GM12872 (cell line): ENCODE measurements at regions not wholly inside any gene's neighbourhood (a gene's known extent, or its start where the extent isn't known, plus 50 kb on each side); places are given as distances from the start of the nearest gene placed in this dataset.

Experiments used
- TF ChIP-seq, protein P1 (sequence below): IDR thresholded peaks from 3 replicates; pipeline ENCODE4 v1.5.1; 2011; ENCODE audit warnings: low read depth, mild to moderate bottlenecking, low read length, moderate library complexity; ENCODE audit not compliant: insufficient read depth

DNA sequence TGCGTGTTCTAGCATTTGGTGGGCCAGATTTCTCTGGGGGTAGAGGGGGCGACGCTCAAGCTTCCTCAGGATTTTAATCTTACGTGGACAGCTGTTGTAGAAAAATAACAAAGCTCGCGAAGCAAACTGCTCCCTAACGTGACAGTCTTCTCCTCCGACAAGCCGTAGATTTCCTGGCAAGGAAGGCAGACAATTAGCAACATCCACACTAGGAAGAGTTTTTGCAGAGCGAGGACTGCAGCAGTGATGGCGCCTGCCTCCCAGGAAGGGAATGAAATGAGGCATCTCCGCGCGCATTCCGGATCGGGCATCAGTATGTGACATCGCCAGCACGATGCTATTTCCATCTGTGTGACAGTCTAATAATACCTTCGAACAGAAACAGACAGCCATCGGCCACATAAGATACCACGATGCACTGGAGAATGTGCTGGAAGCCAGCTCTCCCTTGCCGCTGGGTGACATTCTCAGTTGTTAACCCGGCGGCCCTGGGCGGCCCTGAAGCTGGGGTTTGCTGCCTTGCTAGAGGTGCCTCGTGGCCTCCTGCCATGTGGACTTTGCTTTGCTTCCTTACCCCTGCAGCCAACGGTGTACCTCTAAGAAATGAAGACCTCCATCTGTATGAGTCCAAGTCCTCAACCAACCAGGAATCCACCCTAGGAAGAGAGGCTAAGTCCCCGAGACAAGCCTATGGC is 101.8 kb upstream of the AGAP1 start:
- TF ChIP-seq, protein P1, sequence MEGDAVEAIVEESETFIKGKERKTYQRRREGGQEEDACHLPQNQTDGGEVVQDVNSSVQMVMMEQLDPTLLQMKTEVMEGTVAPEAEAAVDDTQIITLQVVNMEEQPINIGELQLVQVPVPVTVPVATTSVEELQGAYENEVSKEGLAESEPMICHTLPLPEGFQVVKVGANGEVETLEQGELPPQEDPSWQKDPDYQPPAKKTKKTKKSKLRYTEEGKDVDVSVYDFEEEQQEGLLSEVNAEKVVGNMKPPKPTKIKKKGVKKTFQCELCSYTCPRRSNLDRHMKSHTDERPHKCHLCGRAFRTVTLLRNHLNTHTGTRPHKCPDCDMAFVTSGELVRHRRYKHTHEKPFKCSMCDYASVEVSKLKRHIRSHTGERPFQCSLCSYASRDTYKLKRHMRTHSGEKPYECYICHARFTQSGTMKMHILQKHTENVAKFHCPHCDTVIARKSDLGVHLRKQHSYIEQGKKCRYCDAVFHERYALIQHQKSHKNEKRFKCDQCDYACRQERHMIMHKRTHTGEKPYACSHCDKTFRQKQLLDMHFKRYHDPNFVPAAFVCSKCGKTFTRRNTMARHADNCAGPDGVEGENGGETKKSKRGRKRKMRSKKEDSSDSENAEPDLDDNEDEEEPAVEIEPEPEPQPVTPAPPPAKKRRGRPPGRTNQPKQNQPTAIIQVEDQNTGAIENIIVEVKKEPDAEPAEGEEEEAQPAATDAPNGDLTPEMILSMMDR, result no peak

DNA sequence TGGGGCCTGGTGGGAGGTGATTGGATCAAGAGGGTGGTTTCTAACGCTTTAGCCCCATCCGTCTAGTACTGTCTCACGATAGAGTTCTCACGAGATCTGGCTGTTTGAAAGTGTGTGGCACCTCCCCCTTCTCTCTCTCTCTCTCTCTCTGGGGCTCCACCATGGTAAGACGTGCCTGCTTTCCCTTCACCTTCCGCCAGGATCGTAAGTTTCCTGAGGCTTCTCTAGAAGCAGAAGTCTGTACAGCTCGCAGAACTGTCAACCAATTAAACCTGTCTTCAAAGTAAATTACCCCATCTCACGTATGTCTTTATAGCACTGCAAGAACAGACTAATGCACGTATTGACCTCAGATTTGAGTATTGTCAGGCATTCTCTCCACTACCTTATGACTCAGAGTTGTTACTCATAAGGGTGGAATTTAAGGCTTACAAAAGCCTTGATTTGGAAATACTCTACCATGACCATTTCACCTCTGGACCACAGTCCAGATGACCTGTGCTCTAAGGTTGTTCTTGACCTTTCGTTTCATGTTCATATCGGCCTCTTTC is 99.5 kb upstream of the AGAP1 start:
- TF ChIP-seq, protein P1, result no peak

DNA sequence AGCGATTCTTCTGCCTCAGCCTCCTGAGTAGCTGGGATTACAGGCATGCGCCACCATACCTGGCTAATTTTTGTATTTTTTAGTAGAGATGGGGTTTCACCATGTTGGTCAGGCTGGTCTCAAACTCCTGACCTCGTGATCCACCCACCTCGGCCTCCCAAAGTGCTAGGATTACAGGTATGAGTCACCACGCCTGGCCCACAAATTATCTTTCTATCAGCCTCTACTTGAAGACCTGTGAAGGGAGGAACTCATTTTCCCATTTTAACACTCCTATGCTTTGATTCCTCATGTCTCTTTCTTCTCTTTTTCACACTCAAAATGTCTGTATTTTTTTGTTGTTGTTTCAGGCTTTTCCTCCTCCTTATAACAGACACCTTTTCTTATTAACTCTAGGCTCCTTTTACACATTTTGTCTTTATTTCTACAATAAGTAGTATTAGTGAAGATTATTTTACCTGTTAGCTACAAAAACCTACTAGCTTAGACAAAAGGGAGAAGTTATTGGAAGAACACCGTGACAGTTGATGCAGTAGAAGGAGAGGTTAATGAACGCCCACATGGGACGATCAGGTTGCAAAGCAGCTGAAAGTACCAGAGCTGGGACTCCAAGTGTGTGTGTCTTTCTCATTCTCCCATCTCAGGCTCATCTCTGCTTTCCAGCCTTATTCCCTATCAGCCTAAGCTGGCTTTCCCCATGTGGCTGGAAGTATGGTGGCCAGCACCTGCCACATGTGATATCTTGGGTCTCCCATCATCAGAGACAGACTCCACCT is 97.6 kb upstream of the AGAP1 start:
- TF ChIP-seq, protein P1, result no peak

DNA sequence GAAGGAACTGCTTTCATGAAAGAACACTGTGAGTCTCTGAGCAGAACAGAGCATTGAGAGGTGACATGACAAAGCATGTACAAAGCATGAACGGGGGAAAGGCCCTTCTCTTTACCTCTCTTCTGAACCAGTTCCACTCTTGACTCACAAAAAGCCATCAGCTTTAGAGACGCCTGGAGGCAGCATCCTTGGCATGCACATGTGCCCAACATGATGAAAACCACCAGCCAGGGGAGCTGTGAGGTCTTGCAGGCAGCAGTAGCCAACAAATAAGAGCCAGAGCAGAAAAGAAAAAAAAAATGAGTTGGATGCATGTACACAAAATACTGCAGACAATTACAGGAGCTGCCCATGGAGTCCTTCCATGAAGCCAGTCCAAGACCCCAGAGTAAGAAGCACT is 95.5 kb upstream of the AGAP1 start:
- TF ChIP-seq, protein P1, result no peak

DNA sequence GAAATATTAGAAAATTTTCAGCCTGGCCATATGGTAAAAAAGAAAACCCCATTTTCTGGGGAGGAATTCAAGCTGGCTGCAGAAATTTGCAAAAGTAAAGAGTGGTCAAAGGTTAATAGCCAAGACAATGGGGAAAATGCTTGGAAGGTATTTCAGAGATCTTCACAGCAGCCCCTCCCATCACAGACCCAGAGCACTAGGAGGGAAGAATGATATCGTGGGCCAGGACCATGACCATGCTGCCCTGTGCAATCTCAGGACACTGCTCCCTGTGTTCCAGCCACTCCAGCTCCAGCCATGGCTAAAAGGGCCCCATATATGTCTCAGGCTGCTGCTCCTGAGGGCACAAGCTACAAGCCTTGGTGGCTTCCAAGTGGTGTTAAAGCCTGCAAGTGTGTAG is 93.9 kb upstream of the AGAP1 start:
- TF ChIP-seq, protein P1, result no peak

DNA sequence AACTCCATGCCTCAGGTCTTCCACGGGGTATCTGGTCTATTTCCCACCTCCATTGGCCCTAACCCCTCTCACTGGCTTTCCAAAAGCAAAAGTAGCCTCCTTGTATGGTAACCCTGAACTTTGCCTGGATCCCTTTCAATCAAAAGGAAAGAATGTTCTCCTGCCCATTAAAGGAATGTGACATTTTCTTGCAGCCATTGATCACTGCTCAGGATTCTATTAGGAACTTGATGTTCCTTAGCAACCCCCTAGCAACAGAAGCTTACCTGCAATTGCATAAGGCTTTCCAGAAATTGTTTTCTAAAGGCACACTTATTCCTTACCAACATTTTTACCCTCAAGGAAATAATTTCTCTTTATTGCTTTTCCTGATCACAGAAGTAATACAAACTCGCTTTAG is 91.4 kb upstream of the AGAP1 start:
- TF ChIP-seq, protein P1, result no peak

DNA sequence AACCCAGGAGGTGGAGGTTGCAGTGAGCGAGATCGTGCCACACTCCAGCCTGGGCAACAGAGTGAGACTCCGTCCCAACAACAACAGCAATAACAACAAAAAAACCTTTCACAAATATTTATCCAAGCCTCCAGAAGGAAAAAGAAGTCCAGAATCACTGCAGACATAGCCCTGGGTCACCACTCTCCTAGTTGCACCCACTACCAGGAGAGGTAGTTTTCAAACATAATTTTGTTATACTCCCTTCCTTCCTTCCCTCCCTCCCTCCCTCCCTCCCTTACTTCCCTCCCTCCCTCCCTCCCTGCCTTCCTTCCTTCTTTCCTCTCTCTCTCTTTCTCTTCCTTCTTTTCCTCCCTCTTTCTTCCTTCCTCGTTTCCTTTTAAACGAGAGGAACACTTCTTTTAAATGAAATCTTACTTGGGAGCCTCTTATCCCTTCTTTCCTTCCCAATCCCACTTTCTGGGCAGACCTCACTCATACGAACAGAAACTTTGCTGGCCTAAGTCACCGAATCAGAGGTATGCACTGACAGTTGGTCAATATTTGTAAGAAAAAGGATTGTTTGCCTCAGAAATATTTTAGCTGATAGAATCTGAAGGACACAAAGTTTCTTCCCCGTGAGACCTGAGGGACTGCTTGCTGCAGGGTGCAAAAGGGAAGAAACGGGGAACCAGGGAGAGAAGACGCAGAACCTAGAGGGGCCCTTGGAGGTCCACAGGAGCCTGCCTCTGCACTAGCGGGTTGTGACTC is 88.1 kb upstream of the AGAP1 start:
- TF ChIP-seq, protein P1, result no peak
